Hepatocyte (in vitro differentiated cells): ENCODE measurements at regions not wholly inside any gene's neighbourhood (a gene's known extent, or its start where the extent isn't known, plus 50 kb on each side); places are given as distances from the start of the nearest gene placed in this dataset.

Source experiments
- CTCF ChIP-seq: fragments of 200-600 bp; sonication (generic); IDR thresholded peaks from 2 replicates; pipeline ENCODE4 v1.5.1; 2016; ENCODE audit warnings: antibody characterized with exemption, mild to moderate bottlenecking; ENCODE audit not compliant: poor library complexity
- EZH2 ChIP-seq: fragments of 200-600 bp; sonication (generic); IDR thresholded peaks from 2 replicates; pipeline ENCODE4 v1.6.1; 2016; ENCODE audit warnings: antibody characterized with exemption, mild to moderate bottlenecking, borderline replicate concordance

- no peak for TF ChIP-seq CTCF
- no peak for TF ChIP-seq EZH2
Observed at GRCh38 chr3:117130222-117130621, 420.6 kb downstream of the TUSC7 start.
